OCI-LY1 (cell line): ENCODE measurements at regions not wholly inside any gene's neighbourhood (a gene's known extent, or its start where the extent isn't known, plus 50 kb on each side); places are given as distances from the start of the nearest gene placed in this dataset.

Source experiments
- H2AFZ ChIP-seq: fragments of 200-600 bp; sonication (generic), shearing (Covaris generic); 2 replicates; pipeline ENCODE4 v1.6.0; 2014; ENCODE audit warnings: antibody characterized with exemption, mild to moderate bottlenecking, low read length
- H3F3A ChIP-seq: fragments of 200-600 bp; sonication (generic), shearing (Covaris generic); 2 replicates; pipeline ENCODE4 v1.6.0; 2014; ENCODE audit warnings: mild to moderate bottlenecking, antibody characterized with exemption, low read length, moderate library complexity; ENCODE audit not compliant: insufficient read depth
- H3K27ac ChIP-seq: fragments of 200-600 bp; sonication (generic); 2 replicates; pipeline ENCODE4 v1.5.1; 2014; ENCODE audit warnings: low read length, mixed run types, mild to moderate bottlenecking, low read depth; ENCODE audit not compliant: poor library complexity, severe bottlenecking
- H3K27me3 ChIP-seq: fragments of 200-600 bp; sonication (generic); 2 replicates; pipeline ENCODE4 v1.6.0; 2014; ENCODE audit warnings: antibody characterized with exemption, mild to moderate bottlenecking, low read length, moderate library complexity; ENCODE audit not compliant: insufficient read depth
- H3K36me3 ChIP-seq: fragments of 200-600 bp; sonication (generic); 2 replicates; pipeline ENCODE4 v1.6.1; 2014; ENCODE audit warnings: mild to moderate bottlenecking, antibody characterized with exemption, low read length, moderate library complexity, mixed read lengths; ENCODE audit not compliant: insufficient read depth
- H3K4me1 ChIP-seq: fragments of 200-600 bp; sonication (generic); 2 replicates; pipeline ENCODE4 v1.5.1; 2014; ENCODE audit warnings: mild to moderate bottlenecking, low read length, moderate library complexity; ENCODE audit not compliant: insufficient read depth, severe bottlenecking
- H3K4me2 ChIP-seq: fragments of 200-600 bp; sonication (generic), shearing (Covaris generic); 2 replicates; pipeline ENCODE4 v1.6.1; 2014; ENCODE audit warnings: low read length
- H3K4me3 ChIP-seq: fragments of 200-600 bp; sonication (generic); 2 replicates; pipeline ENCODE4 v1.5.1; 2014; ENCODE audit warnings: low read length, low read depth, mild to moderate bottlenecking, mixed read lengths; ENCODE audit not compliant: poor library complexity, severe bottlenecking
- H3K79me2 ChIP-seq: fragments of 200-600 bp; shearing (Covaris generic); 2 replicates; pipeline ENCODE4 v1.6.1; 2016; ENCODE audit warnings: mixed run types, low read length, mixed read lengths; ENCODE audit not compliant: insufficient read depth
- H3K9ac ChIP-seq: fragments of 200-600 bp; sonication (generic), shearing (Covaris generic); 2 replicates; pipeline ENCODE4 v1.6.1; 2014; ENCODE audit warnings: mild to moderate bottlenecking, low read length, mixed read lengths
- H3K9me2 ChIP-seq: fragments of 200-600 bp; sonication (generic), shearing (Covaris generic); 2 replicates; pipeline ENCODE4 v1.6.1; 2014; ENCODE audit warnings: low read depth, mild to moderate bottlenecking, low read length, mixed read lengths
- H3K9me3 ChIP-seq: fragments of 200-600 bp; shearing (Covaris generic); 2 replicates; pipeline ENCODE4 v1.6.1; 2014; ENCODE audit warnings: low read length, mixed read lengths
- H4K20me1 ChIP-seq: fragments of 200-600 bp; sonication (generic), shearing (Covaris generic); 2 replicates; pipeline ENCODE4 v1.6.0; 2016; ENCODE audit warnings: mild to moderate bottlenecking, low read length; ENCODE audit not compliant: insufficient read depth
- EZH2 ChIP-seq: fragments of 200-600 bp; sonication (generic), shearing (Covaris generic); IDR thresholded peaks from 2 replicates; pipeline ENCODE4 v1.8.0; 2017; ENCODE audit warnings: borderline replicate concordance, mixed run types, mild to moderate bottlenecking, antibody characterized with exemption, low read length, moderate library complexity, mixed read lengths
- TF ChIP-seq, protein P1 (sequence below): fragments of 200-600 bp; sonication (generic), shearing (Covaris generic); IDR thresholded peaks from 2 replicates; pipeline ENCODE4 v1.5.1; 2017; ENCODE audit warnings: mild to moderate bottlenecking, antibody characterized with exemption, low read length, moderate library complexity, mixed read lengths

DNA sequence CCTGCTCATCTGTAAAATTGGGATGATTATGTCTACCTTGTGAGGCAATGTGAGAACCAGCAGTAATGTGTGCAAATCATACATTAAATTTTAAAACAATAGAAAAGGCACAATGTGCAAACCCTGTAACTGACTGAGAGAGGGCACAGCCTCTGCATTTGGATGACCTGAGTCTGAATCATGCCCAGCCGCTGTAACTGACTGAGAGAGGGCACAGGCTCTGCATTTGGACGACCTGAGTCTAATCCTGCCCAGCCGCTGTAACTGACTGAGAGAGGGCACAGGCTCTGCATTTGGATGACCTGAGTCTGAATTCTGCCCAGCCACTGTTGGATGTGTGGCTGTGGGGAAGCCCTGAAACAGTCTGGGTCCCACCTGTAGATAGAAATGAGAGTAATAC is 351.5 kb upstream of the SHH start:
- Histone ChIP-seq H3F3A (no peaks in the 10 kb centered on the region), H3K4me1 (no peaks in the 10 kb centered on the region), H3K9me3 (no peaks in the 10 kb centered on the region), H3K79me2 (no peaks in the 10 kb centered on the region), H3K4me3 (no peak overlapping the region), H3K4me2 (no peak overlapping the region), H3K36me3 (no peaks in the 10 kb centered on the region), H3K27me3 (no peaks in the 10 kb centered on the region), H3K9ac (no peak overlapping the region), H3K9me2 (no peaks in the 10 kb centered on the region), H4K20me1 (no peaks in the 10 kb centered on the region), H2AFZ (no peak overlapping the region), H3K27ac (no peak overlapping the region)
- TF ChIP-seq, protein P1, sequence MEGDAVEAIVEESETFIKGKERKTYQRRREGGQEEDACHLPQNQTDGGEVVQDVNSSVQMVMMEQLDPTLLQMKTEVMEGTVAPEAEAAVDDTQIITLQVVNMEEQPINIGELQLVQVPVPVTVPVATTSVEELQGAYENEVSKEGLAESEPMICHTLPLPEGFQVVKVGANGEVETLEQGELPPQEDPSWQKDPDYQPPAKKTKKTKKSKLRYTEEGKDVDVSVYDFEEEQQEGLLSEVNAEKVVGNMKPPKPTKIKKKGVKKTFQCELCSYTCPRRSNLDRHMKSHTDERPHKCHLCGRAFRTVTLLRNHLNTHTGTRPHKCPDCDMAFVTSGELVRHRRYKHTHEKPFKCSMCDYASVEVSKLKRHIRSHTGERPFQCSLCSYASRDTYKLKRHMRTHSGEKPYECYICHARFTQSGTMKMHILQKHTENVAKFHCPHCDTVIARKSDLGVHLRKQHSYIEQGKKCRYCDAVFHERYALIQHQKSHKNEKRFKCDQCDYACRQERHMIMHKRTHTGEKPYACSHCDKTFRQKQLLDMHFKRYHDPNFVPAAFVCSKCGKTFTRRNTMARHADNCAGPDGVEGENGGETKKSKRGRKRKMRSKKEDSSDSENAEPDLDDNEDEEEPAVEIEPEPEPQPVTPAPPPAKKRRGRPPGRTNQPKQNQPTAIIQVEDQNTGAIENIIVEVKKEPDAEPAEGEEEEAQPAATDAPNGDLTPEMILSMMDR = no peak
- no peak for TF ChIP-seq EZH2

DNA sequence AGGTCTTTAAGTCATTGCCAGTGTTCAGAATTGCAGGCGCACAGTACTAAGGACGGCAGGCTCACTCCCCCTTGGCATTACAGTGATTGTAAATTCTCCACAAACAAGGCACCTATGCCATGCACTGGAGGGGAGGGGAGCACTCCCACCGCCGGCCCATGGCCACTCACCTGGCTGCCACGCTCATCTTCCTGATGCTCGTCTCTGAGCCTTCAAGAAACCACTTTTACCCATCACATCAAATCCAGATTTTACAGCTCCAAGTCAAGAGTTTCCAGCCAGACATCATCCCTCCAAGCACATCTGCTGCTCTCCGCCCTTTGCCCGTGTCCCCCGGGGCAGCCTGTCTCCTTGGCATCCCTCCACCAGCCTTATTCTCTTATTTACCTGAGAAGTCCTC is 350.2 kb upstream of the SHH start:
- Histone ChIP-seq H3K27ac (no peak overlapping the region), H3F3A (no peaks in the 10 kb centered on the region), H3K4me1 (no peaks in the 10 kb centered on the region), H3K9me3 (no peaks in the 10 kb centered on the region), H3K9me2 (no peaks in the 10 kb centered on the region), H3K9ac (no peak overlapping the region), H4K20me1 (no peaks in the 10 kb centered on the region), H2AFZ (no peak overlapping the region), H3K79me2 (no peaks in the 10 kb centered on the region), H3K36me3 (no peaks in the 10 kb centered on the region), H3K4me3 (no peak overlapping the region), H3K27me3 (no peaks in the 10 kb centered on the region), H3K4me2 (no peak overlapping the region)
- TF ChIP-seq EZH2 = no peak
- TF ChIP-seq, protein P1 = no peak

DNA sequence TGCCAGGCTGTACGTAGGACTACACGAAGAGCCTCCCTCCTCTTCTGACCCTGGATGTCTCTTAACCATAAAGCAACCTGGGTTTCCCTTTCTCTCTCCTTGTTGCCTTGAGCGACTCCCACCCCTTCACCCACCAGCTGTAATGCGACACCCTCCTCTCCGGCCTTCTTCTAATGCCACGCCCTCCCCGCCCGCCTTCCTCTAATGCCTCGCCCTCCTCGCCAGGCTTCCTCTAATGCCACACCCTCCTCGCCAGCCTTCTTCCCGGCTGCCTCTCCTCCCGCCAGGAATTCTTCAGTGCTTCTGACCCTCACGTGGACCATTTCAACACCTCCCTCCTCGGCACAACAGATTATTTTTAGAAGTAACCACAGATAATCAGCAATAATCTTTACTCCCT is 348.5 kb upstream of the SHH start:
- H3K27me3 ChIP-seq = no peaks in the 10 kb centered on the region

More for the DNA sequence above, 348.5 kb upstream of the SHH start:
- Histone ChIP-seq H3F3A (no peaks in the 10 kb centered on the region), H3K4me2 (no peak overlapping the region), H3K36me3 (no peaks in the 10 kb centered on the region), H2AFZ (no peak overlapping the region), H3K9me3 (no peaks in the 10 kb centered on the region), H3K9me2 (no peaks in the 10 kb centered on the region), H3K79me2 (no peaks in the 10 kb centered on the region), H4K20me1 (no peaks in the 10 kb centered on the region), H3K4me3 (no peak overlapping the region), H3K9ac (no peak overlapping the region), H3K27ac (no peak overlapping the region), H3K4me1 (no peaks in the 10 kb centered on the region)
- TF ChIP-seq, protein P1 = no peak
- TF ChIP-seq EZH2 = no peak
